HG02852 (cell line): ENCODE measurements at regions not wholly inside any gene's neighbourhood (a gene's known extent, or its start where the extent isn't known, plus 50 kb on each side); places are given as distances from the start of the nearest gene placed in this dataset.

ENCODE experiments used
- ATAC-seq: cut with Tn5 transposase; IDR thresholded peaks from one replicate; pipeline ENCODE4 v1.9.1; 2021; ENCODE audit warnings: mild to moderate bottlenecking, moderate library complexity; ENCODE audit not compliant: unreplicated experiment

DNA sequence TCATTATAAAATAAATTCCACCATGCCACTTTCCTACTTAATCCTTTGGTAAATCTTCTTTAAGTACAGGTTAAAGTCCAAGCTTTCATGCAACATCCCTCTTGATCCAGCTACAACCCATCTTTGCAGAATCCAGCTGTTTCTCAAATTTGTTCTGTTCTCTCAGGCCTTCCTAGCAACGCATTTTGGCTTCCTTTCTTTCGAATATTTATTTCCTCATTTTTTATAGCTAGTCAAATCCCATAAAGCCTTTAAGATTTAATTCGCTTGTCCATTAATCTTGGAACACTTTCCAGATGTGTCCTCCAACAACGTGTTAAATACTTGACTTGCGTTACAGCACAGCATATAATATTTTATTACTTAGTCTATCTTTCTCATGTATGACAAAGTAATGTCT lies 600.1 kb upstream of the CHORDC1 start:
- ATAC-seq = no peak

DNA sequence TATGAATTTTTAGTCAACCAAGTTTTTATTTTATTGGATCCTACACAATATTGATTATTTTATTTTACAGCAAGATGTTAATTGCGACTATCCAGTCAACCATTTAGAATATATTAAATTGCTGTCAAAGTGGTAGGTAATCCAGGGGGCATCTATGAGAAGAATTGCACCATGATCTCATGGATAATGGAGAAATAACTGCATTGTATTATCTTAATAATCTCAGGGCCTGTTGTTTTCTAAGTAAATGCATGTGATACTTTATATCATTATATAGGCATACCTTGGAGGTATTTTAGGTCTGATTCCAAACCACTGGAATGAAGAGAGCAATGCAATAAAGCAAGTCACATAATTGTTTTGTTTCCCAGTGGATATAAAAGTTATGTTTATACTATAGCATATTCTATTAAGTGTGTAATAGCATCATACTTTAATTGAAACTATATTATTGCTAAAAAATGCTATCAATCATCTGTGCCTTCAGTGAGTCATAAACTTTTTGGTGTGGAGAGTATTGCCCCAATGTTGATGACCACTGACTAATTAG lies 595.4 kb upstream of the CHORDC1 start:
- no peak for ATAC-seq

DNA sequence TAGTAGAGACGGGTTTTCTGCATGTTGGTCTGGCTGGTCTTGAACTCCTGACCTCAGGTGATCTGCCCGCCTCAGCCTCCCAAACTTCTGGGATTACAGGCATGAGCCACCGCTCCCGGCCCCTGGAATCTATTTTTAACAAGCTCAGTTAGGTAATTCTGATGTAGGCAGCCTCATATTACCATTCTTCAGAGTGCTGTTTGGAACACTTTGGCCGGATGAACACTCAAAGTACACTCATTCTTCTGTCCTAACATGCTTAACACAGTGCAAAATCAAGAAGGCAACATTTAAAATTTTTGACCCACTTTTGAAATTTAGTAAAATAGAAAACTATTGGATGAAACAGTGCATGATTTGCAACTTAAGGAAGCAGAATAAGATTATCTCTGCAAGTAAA lies 586.7 kb upstream of the CHORDC1 start:
- ATAC-seq = no peak

DNA sequence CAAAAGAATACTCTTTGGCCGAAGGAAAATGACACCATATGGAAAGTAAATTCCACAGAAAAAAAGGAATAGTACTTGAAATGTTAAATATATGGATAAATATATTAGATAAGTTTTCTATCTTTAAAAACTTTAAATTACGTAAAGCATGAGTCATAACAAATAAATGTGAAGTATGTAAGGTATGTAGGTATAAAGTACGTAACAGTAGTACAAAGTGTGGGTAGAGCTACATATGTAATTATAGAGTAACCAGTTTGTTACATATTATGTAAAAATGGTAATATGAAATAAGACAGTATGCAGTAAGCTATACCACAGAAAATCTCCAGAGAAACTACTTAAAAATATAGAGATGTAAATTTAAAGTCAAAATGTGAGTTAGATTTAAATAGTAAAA lies 582.3 kb upstream of the CHORDC1 start:
- no peak for ATAC-seq

DNA sequence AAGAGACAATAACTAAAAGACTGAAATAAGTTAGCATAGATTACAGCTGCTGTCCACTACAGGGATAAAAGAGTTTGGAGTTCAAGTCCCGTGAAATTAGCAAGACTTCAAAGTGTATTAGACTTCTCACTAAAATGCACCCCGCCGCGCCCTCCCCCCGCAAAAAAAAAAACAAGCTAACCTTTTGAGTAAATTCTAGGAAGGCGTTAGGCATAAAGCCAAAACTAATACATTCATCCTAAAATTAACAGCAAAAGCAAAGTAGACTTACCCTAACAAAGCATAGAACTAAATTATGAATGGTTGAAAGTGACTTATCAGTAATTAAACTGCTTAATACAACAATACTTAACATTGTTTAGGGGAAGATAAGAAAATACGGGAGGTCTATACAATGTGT lies 581.0 kb upstream of the CHORDC1 start:
- ATAC-seq = no peak

DNA sequence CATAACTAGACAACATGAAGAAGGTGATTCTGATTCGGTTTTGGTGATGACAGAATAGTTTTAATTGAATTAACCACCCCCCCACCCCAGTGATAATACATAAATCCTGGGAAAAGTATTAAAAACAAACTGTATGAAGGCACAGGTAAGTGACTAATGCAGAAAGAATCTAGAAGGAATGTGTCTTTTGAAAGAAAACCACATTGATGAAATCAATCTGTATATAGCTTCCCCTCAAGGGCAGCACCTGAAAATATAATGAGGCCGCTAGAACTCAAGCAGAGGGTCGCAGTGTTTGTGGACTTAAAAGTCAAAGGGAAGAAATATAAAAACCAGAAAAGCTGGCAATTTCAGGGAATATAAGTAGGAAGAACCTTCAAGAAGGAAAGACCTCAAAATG lies 580.5 kb upstream of the CHORDC1 start:
- no peak for ATAC-seq

DNA sequence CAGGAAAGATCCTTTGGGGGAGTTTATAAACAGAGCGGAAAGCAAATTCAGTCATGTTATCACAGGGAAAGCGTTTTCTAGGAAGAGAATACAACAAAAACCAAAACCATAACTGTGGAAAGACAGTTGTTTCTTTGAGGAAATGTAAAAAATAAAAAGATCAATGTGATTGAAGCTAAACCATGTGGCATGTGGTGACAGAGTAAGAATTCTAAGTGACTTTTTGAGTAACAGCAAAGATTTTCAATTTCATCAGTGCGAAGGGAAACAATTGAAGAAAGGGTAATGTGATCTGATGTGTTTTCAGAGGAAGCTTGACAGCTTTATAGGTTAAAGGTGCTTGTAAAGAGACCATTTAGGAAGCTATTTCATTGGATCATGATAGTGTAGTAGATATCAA lies 575.9 kb upstream of the CHORDC1 start:
- ATAC-seq = no peak

DNA sequence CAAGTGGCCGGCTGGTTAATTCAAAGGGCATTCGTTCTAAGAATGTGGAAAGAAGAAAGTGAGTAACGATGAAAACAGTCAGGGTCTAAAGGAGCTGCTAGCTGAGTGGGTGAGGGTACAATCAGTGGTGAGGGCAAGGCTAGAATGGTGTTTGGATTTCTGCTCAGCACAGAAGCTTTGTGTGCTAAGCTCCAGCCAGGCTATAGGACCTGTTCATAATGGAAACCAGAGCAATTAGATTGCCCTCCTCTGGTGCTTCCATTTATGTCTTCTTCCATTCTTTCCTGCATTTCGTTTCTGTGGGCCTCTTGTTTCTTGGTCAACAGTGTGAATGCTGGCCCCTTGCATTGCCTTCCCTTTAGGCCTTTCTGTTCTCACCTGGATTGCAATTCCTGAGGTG lies 572.9 kb upstream of the CHORDC1 start:
- ATAC-seq = no peak

DNA sequence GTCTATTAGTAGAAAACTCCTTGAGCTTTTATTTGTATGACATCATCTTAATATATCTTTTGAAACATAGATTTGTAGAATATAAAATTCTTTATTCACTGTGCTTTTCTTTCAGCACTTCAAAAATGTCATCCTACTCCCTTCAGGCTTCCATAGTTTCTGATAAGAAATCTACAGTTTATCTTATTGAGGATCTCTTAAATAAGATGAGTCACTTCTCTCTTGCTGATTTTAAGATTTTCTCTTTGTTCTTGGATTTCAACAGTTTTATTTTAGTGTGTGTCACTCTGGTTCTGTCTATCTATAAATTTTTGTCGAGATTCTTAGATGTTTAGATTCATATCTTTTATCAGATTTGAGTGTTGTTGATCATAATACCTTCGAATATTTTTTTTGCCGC lies 566.1 kb upstream of the CHORDC1 start:
- ATAC-seq = no peak

DNA sequence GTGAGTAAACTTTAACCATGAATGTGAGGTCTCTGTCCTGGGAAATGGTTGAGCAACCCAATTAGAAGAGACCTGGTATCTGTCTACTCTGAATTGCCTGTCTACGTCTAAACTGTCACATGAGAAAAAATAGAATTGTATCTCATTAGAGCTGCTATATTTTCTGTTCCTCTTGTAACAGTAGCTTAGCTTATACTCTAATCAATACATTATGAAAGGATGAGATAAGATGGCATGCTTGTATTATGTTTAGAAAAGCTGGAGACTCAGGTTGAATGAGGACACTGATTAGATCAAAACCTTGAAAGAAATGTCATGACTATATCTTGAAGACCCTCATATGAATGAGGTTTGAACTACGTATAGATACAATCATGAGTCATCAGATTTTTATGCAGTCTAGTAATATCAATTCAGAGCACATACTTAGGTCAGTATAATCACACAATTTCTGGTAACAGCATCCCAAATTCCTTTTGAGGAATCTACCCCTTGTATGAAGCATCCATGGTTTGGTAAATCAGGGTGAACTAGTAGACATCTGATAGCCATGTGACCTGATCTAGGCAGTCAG lies 561.5 kb upstream of the CHORDC1 start:
- ATAC-seq = no peak

DNA sequence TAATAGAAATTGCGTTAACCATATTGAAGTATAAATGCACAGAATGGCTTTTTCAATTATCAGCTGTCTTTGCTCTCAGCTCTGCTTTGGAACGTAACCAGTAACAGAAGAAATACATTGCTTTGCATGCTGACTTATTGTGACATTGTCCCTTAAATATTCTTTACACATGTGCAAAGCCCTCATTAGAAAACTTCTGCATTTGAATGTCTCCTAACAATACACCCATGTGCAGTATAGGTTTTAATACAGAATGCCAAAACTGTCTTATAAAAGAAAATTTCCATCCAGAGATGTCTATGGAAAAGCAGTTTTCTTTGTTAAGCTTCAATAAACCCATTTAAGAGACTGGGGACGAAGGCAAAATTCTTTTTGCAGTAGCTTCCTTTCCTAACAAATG lies 560.3 kb upstream of the CHORDC1 start:
- ATAC-seq = no peak

DNA sequence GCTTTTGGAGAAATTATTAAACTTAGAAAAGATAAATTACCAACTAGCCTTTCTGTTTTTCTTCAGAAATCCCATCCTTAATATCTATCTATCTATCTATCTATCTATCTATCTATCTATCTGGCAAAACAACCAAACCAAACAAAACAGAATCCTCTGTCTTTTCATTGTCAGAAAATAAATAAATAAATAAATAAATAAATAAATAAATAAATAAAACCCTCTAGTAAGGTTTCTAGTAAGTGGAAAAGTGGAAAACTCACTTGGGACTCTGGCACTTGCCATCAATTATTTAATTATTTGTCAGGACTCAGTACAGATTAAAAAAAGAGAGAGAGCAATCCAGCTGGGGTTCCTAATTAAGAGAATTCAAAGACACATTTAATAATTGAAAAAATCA lies 556.2 kb upstream of the CHORDC1 start:
- no peak for ATAC-seq

DNA sequence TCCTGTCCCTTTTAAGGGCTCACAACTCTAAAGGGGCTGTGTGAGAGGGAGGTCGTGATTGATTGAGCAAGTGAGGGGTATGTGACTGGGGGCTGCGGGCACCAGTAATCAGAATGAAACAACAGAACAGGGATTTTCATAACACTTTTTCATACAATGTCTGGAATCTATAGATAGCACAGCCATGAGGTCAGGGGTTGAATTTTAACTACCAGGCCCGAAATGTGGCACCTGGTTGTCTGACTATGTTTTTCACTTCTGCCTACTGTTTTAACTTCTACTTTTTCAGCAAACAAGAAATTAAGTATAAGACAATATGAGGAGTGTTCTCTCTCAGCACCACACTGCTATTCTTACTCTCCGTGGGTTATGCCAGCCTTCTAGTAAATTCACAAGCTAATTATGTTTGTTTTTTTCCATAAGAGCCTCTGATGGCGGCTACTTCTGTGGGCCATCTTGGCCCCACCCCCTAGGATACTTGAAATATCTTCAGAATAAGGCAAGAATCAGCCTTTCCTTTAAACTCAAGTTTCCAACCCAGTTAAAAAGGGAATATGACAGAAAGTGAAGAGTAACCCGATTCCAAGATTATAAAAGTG lies 552.8 kb upstream of the CHORDC1 start:
- no peak for ATAC-seq

DNA sequence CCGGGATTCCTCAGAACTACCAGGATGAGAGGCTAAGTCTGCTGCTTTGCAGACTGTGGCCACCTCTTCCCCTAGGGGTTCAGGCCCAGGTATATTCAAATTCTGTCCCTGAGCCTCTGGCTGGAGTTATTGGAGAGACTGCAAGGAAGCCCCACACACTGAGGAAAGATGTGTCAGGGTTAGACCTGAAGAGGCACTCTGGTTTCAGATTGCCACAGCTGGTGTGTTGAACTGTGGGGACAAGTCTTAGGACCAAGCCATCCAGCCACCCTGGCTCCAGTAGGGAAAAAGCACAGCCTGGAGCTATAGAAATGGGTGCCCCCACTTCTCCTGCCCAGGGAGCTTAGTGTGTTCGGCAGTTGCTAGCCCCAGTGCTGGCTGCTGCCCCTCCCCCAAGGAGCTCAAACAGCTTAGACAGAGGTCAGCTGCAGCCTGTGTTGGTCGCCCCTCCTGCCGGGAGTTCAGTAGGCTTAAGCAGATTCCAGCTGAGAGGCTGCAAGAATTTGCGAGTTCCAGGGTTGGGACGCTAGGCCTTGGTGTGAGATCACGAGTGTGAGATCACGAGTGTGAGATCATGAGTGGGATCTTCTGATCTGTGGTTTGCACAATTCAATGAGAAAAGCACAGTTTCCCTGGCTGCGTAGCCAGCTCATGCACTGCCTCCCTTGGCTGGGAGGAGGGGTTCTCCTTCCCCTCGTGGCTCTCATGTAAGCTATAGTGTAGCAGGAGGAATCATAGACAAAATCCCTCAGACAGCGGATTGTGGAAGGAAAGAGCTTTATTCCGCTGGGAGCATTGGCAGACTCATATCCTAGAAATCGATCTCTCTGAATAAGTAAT lies 552.1 kb upstream of the CHORDC1 start:
- ATAC-seq = no peak

DNA sequence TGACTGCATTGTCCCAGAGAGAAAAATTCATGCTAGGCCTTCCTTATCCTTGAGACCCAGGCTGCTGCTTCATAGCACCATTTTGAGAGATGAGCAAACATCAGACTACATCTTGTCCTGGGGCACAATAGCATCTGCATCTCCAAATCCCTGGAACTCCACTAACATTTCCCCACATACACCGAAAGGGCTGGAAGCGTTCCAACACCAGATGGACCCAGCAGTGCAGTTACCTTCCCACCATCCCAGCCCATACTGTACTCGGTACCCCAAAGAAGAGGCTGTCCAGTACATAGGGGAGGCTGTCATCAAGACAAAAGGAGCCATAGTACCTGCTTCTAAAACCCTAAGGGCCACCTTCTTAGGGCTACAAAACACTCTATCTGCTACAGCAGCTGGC lies 547.2 kb upstream of the CHORDC1 start:
- no peak for ATAC-seq

DNA sequence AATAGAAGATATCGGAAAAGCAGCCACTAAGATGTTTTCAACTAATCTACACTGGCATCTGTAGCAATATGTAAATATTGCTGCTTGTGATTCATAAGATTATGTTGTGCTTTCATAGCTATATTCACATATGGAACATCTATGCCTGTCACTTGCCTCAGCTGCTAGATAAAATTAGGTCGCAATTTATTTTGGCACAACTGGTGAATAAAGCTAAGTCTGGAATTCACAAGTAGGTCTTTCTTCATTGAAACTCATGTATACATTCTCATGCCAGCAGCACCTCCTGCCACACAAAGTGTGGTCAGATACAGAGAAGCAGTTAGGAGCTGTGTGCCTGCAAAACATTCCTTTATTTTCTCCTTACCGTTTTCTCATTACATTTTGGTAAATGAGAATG lies 543.3 kb upstream of the CHORDC1 start:
- ATAC-seq = no peak

DNA sequence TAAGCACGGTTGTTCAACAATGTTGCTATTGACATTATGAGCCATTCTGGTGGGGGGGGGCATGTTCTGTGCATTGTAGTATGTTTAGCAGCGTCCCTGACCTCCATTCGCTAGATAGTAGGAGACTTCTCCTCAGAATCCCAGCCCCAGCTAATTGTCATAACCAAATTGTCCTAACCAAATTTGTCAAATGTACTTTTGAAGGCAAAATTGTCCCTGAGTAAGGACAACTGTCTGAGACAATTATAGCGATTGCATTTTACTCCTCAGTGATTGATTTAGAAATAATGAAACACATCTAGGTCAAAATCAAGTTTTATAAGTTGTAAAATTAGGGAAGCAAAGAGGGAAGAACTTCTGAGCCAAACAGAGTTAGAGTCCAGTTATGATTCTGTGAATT lies 541.8 kb upstream of the CHORDC1 start:
- ATAC-seq = no peak

DNA sequence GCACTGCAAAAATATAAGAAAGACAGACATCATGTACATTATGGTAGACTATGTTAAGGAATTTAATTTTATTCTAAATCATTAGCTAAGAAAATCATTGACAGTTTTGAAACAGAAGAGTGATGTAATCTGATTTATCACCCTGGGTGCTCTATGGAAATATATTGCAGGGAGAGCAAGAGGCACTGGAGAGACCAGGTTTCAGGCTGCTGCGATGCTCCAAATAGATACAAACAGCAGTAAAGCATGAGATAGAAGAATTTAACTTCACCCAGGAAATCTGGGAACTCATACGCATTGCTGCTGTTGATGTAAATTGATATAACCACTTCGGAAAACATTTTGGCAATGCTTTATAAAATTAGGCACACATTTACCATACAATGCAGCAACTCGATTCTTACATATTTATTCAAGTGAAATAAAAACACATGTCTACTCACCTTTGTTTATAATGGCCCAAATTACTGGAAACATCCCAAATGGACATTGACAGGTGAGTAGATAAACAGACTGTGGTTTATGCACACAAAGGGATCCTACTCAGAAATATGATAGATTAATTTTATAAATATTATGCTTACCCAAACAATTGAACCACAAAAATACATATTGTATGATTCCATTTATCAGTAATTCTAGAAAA lies 535.1 kb upstream of the CHORDC1 start:
- ATAC-seq = no peak

DNA sequence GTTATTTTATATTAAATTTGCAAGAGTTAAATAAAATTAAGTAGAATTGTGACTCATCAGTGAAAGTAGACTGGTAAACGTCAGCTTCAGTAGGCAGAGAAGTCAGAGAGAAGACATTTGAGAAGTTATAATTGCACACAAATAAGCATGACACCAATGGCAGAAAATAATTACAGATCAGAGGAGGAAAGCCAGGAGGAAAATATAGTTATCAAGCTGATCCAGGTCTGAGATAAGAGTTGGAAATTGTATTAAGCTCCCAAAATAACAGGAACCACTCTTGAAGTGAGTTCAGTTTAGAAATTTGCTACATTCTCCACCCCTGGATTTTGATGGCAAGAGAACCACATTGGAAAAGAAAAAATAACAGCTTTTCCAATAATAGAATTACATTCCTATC lies 533.8 kb upstream of the CHORDC1 start:
- ATAC-seq = no peak

DNA sequence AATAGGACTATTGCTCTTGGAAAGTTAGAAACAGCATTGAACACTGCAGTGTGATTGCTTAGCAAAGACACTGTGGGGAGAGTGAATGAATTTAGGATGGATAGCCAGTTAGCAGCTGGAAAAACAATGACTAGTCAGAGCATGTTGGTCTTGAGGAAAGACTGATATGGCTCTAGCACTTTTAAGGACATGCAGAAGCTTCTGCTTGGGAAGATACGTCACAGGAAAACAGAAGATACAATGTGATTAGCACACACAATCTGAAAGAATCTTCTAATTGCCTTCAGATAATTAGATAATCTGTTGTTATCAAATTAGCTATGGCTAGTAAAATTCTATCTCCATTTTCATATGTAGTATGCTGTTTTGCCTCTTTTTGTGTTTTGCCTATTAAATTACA lies 530.7 kb upstream of the CHORDC1 start:
- ATAC-seq = no peak

DNA sequence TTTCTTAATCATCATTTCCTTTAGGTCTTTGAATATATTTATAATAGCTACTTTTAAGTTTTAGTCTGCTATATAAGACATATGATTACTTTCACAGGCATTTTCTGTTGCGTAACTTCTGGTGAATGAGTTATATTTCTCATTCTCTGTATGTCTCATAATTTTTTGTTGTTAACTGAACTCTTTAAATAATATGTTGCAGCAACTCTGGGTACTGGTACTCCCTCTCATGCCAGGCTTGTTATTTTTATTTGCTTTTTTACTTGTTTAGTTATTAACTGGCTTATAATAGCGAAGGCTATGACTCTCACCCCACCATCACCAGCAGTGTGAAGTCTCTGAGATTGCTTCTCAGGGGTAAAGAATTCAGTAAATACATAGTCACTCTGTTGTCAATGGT lies 524.2 kb upstream of the CHORDC1 start:
- ATAC-seq = no peak

DNA sequence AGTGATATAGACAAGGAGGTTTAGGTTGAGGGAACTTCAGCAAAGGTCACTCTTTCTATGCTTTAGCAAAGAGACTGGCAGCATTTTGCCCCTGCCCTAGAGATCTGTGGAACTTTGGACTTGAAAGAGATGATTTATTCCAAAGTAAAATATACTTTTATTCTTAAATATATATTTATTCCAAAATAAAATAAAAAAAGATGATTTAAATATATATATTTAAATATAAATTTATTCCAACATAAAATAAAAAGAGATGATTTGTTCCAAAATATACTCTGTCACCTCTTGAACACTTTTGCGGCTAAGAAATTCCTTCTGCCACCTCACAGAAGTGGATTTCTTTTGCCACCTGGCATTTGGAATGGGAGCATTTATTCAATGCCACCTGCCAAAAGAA lies 521.3 kb upstream of the CHORDC1 start:
- ATAC-seq = no peak
